ENCODE measurements at regions not wholly inside any gene's neighbourhood (a gene's known extent, or its start where the extent isn't known, plus 50 kb on each side); places are given as distances from the start of the nearest gene placed in this dataset.

DNA sequence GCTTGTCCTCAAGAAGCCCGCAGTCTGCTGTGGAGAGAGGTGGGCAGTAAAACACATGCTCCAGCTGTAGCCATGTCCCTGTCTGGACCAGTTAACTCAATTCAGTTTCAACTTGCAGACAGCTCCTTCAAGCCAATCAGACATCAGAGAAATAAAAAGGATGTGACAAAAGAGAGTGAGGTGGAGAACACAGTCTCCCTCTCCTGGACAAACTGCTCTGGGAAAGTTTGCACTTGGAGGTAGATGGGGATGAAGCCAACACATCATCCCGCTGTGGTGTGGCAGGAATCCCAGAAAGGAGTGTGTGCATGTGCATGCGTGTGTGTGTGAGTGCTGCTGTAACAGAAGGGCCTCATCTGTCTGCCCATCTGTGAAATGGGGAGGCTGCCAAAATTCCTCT is 358.6 kb upstream of the ASIC2 start:
- no peak for DNase-seq

DNA sequence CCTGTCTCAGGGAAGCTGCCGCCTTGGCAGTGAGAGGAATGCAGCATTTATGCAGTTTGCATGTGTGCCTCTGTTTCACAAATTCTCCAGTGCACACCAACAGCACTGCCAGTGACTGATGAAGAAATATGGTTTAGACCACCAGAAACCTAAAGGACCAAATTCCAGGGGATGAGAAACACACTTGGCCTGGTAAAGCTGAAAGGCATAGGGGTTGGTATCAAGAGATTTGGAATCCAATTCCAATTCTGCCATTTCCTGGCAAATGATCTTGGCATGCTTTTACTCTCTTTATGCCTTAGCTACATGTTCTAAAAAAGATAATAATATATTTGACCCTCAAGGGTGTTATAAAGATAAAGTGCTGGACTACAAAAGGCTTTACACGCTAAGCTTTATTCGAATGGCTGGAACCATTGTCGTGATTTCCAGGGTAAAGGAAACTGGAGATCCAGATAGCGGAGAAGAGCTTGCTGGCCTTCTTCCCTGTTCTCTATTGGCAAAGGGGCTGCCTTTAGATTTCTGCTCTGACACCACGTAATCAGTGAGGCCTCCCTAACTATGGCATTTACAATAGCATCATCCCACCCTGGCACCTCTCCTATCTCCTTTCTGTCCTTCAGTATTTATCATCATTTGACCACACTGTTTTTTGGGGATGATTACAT is 359.8 kb upstream of the ASIC2 start:
- DNase-seq, result no peak

DNA sequence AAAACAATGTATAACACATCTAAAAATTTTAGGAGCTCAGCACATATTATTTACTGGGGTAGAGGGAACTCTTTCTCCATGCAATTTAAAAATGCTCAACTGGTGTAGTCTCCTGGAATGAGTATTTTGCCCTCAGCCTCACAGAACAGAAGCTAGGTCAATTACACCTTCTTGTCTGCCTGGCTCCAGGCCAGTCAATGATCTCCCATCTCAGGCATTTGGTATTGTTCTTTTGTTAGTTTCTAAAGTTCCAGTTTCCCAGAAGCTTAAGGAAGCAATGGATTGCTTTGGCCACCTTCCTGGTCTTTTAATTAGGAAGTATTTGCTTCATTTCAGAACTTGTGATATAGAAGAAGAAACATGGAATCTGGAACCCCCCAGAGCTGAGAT is 360.3 kb upstream of the ASIC2 start:
- DNase-seq, result no peak

GRCh38 chr17:33657181-33657580 is 364.1 kb upstream of the ASIC2 start:
- DNase-seq, result no peak

DNA sequence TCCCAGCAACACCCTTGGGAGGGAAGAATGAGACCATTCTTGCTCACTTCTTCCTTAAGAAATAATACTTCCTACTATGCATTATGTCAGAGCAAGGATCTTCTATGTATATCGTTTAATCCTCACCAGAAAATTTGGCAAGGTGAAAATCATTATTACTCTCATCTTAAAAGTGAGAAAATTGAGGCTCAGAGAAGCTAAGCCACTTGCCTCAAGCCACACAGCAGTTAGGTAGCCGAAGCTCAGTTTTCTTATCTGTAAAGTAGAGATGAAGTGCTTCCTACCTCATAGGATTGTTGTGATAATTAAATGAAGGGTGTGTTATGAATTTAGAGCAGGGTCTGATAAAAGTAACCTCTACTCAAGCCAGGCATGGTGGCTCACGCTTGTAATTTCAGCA is 368.9 kb upstream of the ASIC2 start:
- DNase-seq, result no peak

GRCh38 chr17:33664116-33664840 is 371.2 kb upstream of the ASIC2 start:
- DNase-seq, result no peak

- DNase-seq, result no peak
Observed at GRCh38 chr17:33667052-33667509, 374.0 kb upstream of the ASIC2 start.

- DNase-seq, result no peak
Observed at GRCh38 chr17:33667671-33668070, 374.6 kb upstream of the ASIC2 start.

- DNase-seq, result no peak
Observed at GRCh38 chr17:33668516-33668915, 375.4 kb upstream of the ASIC2 start.

DNA sequence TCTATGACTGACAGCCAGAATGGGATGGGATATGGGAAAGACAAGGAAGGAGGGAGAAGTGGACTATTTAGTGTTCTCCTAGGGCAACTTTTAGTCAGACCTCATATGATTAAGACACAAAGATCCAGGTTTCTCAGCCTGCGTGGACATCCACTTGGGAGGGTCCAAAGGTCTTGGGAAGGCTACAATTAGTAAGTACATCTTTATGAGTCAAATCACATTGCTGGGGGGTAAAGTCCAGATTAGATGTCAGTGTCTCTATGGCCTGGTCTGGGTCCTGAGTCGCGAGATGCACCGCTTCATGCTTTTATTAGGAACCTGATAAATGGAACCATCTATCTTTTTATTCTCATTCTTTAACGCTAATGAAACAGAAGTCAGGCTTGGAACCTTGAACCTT is 378.4 kb upstream of the ASIC2 start:
- no peak for DNase-seq

GRCh38 chr17:33674685-33675084 is 381.6 kb upstream of the ASIC2 start:
- DNase-seq, result peak; percentile 73

- no peak for DNase-seq
Observed at GRCh38 chr17:33676444-33676843, 383.3 kb upstream of the ASIC2 start.

GRCh38 chr17:33679595-33679994 is 386.5 kb upstream of the ASIC2 start:
- DNase-seq, result no peak

- DNase-seq, result no peak
Observed at GRCh38 chr17:33680472-33680871, 387.4 kb upstream of the ASIC2 start.

DNA sequence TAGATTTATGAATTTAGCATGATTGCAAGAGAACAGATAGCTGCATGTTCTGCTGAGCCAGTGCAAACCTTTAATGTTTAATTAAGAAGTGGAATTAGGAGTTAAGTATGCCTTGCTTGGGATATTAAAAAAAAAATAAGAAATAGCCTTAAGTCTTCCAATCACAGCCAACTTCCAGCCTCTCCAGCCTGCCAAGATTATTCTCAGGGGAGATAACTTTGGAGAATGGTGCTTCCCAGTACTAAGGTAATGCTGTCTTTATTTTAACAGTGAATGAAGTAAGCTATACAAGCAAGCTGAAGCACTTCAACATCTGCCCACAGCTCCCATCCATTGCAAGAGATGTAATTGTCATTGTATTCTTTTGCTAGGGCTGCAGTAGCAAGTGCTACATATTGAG is 389.5 kb upstream of the ASIC2 start:
- no peak for DNase-seq

- no peak for DNase-seq
Observed at GRCh38 chr17:33684735-33685134, 391.6 kb upstream of the ASIC2 start.

DNA sequence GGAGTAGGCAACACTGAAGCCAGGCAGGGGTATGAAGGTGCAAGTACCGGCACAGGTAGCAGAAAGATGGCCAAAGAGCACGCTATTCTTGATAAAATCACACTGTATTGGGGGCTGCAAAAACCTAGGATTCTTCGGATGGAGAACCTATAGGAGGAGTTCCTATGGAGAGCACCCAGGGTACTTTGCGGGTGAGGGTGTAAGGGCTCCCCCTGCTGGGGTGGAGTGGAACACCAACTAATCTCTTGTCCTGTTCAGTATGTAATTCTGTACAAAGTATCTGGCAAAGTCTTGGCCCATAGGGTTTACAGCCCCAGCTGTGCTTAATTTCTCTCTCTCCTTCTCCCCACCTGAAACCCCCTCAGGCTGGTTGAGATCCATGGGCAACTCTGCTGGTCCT is 393.1 kb upstream of the ASIC2 start:
- DNase-seq, result no peak

DNA sequence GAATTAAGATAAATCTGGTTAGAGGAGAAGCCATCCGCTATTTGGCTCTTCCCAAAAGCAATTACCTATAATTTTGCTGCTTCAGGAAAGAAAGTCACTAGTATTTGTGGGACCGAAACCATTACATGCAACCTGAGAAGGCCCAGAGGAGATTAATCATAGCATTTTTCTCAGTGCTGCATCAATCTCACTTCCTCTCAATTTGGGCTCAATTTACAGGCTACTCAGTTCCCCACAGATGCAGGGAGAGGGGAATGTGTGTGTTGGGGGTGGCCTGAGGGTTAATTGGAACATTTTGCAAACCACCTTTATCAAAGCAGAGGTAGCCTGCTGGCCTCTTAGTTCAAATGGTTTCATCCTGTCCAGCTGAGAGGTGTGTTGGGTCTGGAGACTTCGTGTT is 394.7 kb upstream of the ASIC2 start:
- no peak for DNase-seq

GRCh38 chr17:33688771-33689170 is 395.7 kb upstream of the ASIC2 start:
- DNase-seq, result no peak

- no peak for DNase-seq
Observed at GRCh38 chr17:33689725-33690124, 396.6 kb upstream of the ASIC2 start.

GRCh38 chr17:33695431-33695830 is 402.3 kb upstream of the ASIC2 start:
- no peak for DNase-seq

DNA sequence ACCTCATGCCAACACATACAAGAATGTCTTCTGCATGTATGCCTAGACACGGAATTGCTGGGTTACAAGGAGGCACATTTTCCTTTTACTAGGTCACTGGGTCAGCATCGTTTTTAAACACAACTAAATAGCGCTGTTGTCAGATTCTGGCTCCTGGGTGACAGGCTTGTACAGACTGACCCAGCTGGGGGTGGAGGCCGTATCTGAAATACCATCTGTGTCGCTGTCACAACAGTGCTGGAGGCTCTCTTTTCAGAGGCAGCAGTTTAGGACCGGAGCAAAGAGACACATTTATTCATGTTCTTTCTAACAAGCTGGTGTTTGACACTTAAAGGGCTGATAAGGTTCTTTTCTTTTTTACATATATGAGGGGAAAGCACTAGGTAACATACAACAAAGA is 403.0 kb upstream of the ASIC2 start:
- DNase-seq, result no peak

GRCh38 chr17:33697557-33697956 is 404.5 kb upstream of the ASIC2 start:
- DNase-seq, result no peak

DNA sequence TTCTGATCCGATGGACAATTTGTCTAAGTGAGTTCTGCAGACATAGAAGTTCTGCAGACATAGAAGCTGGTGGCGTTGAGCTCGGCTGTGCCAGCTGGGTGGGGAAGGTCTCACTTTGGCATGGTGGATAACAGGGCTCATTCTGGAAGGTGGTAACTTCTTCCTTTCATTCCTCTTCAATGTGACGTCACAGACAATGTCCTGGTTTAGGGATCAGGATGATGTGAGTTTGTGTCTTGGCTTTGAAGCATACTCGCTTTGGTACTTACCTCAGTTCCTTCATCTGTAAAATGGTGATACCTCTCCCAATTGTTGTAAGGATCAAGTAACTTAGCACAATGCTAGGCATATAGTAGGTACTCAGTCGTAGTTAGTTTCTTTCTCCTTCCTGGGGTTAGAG is 408.8 kb upstream of the ASIC2 start:
- no peak for DNase-seq

DNA sequence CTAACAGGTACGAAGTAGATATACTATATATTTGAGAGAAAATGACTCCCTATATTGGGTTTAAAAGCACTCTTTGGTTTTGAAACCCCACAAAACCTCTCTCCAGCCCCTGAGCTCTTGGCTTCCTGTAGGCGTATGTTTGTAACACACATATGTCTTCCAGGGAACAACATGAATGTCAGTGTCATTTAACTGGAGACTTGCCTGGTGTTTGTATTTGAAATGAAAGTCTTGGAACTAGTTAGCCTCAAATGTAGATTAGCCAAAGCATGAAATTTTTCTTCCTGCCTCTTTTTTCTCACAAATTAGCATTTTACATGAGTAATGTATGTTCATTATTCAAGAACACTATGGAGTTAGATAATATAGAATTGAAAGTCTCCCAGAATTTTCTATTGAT is 411.8 kb upstream of the ASIC2 start:
- DNase-seq, result no peak
